ENCODE measurements at regions not wholly inside any gene's neighbourhood (a gene's known extent, or its start where the extent isn't known, plus 50 kb on each side); places are given as distances from the start of the nearest gene placed in this dataset.

GRCh38 chr6:137690034-137690433 is 177.0 kb upstream of the TNFAIP3 start:
- no peak overlapping the region for H3K4me3 ChIP-seq (ENCODE audit: low read depth in 1 of 3, low read length in 3 of 3)
- no peaks in the 10 kb centered on the region for H3K9me3 ChIP-seq (ENCODE audit: control insufficient read depth in 4 of 4, low read length in 3 of 4)
- TF ChIP-seq MAX (IDR thresholded peaks at IDR 0.05) (no peak), EGR1 (IDR thresholded peaks at IDR 0.05; ENCODE audit: low read depth in 2 of 2) (no peak), FOXA2 (IDR thresholded peaks at IDR 0.05) (no peak), CTCF (IDR thresholded peaks at IDR 0.05; ENCODE audit: low read depth, low read length, missing input control) (no peak), ZBTB33 (IDR thresholded peaks at IDR 0.05) (no peak), YY1 (IDR thresholded peaks at IDR 0.05) (no peak), JUND (IDR thresholded peaks at IDR 0.05) (no peak)
- H3K36me3 ChIP-seq (ENCODE audit: control insufficient read depth in 4 of 4, insufficient read depth in 3 of 4, low read depth in 1 of 4, low read length in 3 of 4): no peaks in the 10 kb centered on the region
- H3K27me3 ChIP-seq (ENCODE audit: control insufficient read depth in 4 of 4, insufficient read depth in 4 of 4, low read length in 3 of 4): no peaks in the 10 kb centered on the region
- DNase-seq (ENCODE audit: low spot score): no peak
- H3K27ac ChIP-seq (ENCODE audit: low read depth in 1 of 2, low read length in 2 of 2): no peak overlapping the region
- H3K9ac ChIP-seq (ENCODE audit: low read depth in 1 of 2, low read length in 2 of 2): no peak overlapping the region
- no peaks in the 10 kb centered on the region for H3K4me1 ChIP-seq (ENCODE audit: control insufficient read depth in 4 of 4, insufficient read depth in 4 of 4, low read length in 3 of 4)

- Histone ChIP-seq H3K9ac (ENCODE audit: low read depth in 1 of 2, low read length in 2 of 2) (no peak overlapping the region), H3K27ac (ENCODE audit: low read depth in 1 of 2, low read length in 2 of 2) (no peak overlapping the region), H3K36me3 (ENCODE audit: control insufficient read depth in 4 of 4, insufficient read depth in 3 of 4, low read depth in 1 of 4, low read length in 3 of 4) (no peaks in the 10 kb centered on the region), H3K9me3 (ENCODE audit: control insufficient read depth in 4 of 4, low read length in 3 of 4) (no peaks in the 10 kb centered on the region), H3K27me3 (ENCODE audit: control insufficient read depth in 4 of 4, insufficient read depth in 4 of 4, low read length in 3 of 4) (no peaks in the 10 kb centered on the region), H3K4me3 (ENCODE audit: low read depth in 1 of 3, low read length in 3 of 3) (no peak overlapping the region), H3K4me1 (ENCODE audit: control insufficient read depth in 4 of 4, insufficient read depth in 4 of 4, low read length in 3 of 4) (no peaks in the 10 kb centered on the region)
- WGBS: 88% methylated on average over 1 of the region's 1 CpG
- TF ChIP-seq REST (IDR thresholded peaks at IDR 0.05) (no peak), HNF4A (conservative IDR thresholded peaks at IDR 0.05) (no peak), MAX (IDR thresholded peaks at IDR 0.05) (no peak), SP1 (IDR thresholded peaks at IDR 0.05) (no peak), GABPA (IDR thresholded peaks at IDR 0.05 in 1 of 2, conservative IDR thresholded peaks at IDR 0.05 in 1 of 2) (no peak), CTCF (IDR thresholded peaks at IDR 0.05; ENCODE audit: low read depth, low read length, missing input control) (no peak), RXRA (IDR thresholded peaks at IDR 0.05) (no peak), YY1 (IDR thresholded peaks at IDR 0.05) (no peak), ZBTB33 (IDR thresholded peaks at IDR 0.05) (no peak), HNF4G (IDR thresholded peaks at IDR 0.05) (no peak), JUND (IDR thresholded peaks at IDR 0.05) (no peak)
- DNase-seq (ENCODE audit: low spot score): no peak
Measured at GRCh38 chr6:137690721-137691120, 176.3 kb upstream of the TNFAIP3 start.
